Transverse colon (tissue), 4 donors: ENCODE measurements at regions not wholly inside any gene's neighbourhood (a gene's known extent, or its start where the extent isn't known, plus 50 kb on each side); places are given as distances from the start of the nearest gene placed in this dataset.
"Not testable (repeated sequence)": the region's sequence is repeated elsewhere in the genome, so short reads cannot be mapped to it uniquely, and the experiment has no call there.

Experiments
- DNase-seq: peaks from one replicate; pipeline ENCODE4 v3.0.0-alpha.2; 2019
- H3K27ac ChIP-seq, 4 donors: fragments of 200-600 bp; sonication (generic); 2 replicates each; pipeline ENCODE4 v1.5.1; 2016 to 2018; ENCODE audit warnings: inconsistent platforms in 4 of 4
- H3K27me3 ChIP-seq: fragments of 200-600 bp; sonication (generic); 2 replicates; pipeline ENCODE4 v1.5.1; 2017; ENCODE audit warnings: inconsistent platforms
- H3K36me3 ChIP-seq, 4 donors: fragments of 200-600 bp; sonication (generic); 2 replicates each; pipeline ENCODE4 v1.5.1; 2017 to 2019; ENCODE audit warnings: inconsistent platforms in 4 of 4
- H3K4me1 ChIP-seq, 4 donors: fragments of 200-600 bp; sonication (generic); 2 replicates each; pipeline ENCODE4 v1.5.1; 2017 to 2020; ENCODE audit warnings: inconsistent platforms in 4 of 4
- H3K4me3 ChIP-seq, 4 donors: fragments of 200-600 bp; sonication (generic); 1 replicate in 1 of 4; 2 replicates in 3 of 4; pipeline versions ENCODE4 v1.5.1 to v1.6.1; 2017 to 2019; ENCODE audit warnings: inconsistent platforms in 4 of 4
- H3K9me3 ChIP-seq, 2 donors: fragments of 200-600 bp; sonication (generic); 2 replicates each; pipeline ENCODE4 v1.5.1; 2017 to 2019; ENCODE audit warnings: inconsistent platforms in 2 of 2
- CTCF ChIP-seq, 5 experiments: fragments of 200-600 bp in 3 of 5; fragments of 450-650 bp in 2 of 5; sonication (generic) in 3 of 5; IDR thresholded peaks; 1 replicate in 2 of 5; 2 replicates in 3 of 5; pipeline ENCODE4 v1.5.1; 2016 to 2017; ENCODE audit warnings: antibody characterized with exemption in 5 of 5, inconsistent platforms in 3 of 5, mild to moderate bottlenecking in 2 of 5, moderate library complexity in 1 of 5
- EP300 ChIP-seq: sonication (generic); formaldehyde crosslinking; IDR thresholded peaks from one replicate; pipeline ENCODE4 v1.6.1; 2017; ENCODE audit warnings: antibody characterized with exemption, low read depth
- POLR2A ChIP-seq: fragments of 450-650 bp; IDR thresholded peaks from one replicate; pipeline ENCODE4 v1.6.1; 2016; ENCODE audit warnings: antibody characterized with exemption, mild to moderate bottlenecking, moderate library complexity
- POLR2AphosphoS5 ChIP-seq, 3 donors: sonication (generic); formaldehyde crosslinking; IDR thresholded peaks; one replicate each; pipeline ENCODE4 v1.6.1; 2016; ENCODE audit warnings: antibody characterized with exemption in 3 of 3
- WGBS, 2 donors: methylation state at CpG; one replicate each; pipeline ENCODE4 v1.1.5; 2018; ENCODE audit warnings: low coverage in 1 of 2; 5-methylcytosine and 5-hydroxymethylcytosine counted together
- in situ Hi-C, 4 donors: fragments of 200-750 bp; cut with MboI; loops; one replicate each; pipeline versions ENCODE4 v1.15.0 to v1.15.1; 2017; ENCODE audit warnings: low sequenced_read_pairs in 3 of 4, low pct_ligation_motif_present in 1 of 4, low pct_unique_long_range_greater_than_20kb in 1 of 4
- intact Hi-C: fragments of 100-400 bp; cut with DNase I; formaldehyde crosslinking; loops from one replicate; pipeline ENCODE4 v1.15.1; 2023; ENCODE audit warnings: low total_unique reads

DNA sequence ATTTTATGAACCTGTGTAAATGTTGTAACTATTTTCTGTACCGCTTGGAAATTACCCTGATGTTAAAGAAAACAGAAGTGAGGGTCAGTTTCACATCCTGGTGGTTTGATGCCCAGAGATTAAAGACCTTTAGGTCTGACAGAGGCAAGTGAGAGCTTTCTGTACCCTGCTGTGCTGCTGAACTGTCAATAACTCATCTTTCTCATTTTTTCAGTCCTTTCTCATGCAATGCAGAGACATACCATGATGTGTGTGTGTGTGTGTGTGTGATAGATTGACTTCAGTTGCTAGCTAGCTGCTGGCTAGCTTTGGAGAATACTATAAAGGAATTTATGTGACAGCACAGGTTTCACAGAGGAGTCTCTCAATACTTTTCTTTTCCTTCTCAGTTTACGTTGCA lies 2025.6 kb upstream of the LRRTM1 start:
- Histone ChIP-seq H3K4me1 (no peaks in the 10 kb centered on the region), H3K27me3 (no peaks in the 10 kb centered on the region), H3K27ac (no peak overlapping the region), H3K9me3 (no peaks in the 10 kb centered on the region), H3K36me3 (no peaks in the 10 kb centered on the region), H3K4me3 (no peak overlapping the region)
- intact Hi-C loops (no loop called here), in situ Hi-C loops (no loop called here)
- 59 to 63% methylated on average over 2 of the region's 2 CpGs for WGBS, 2 donors
- TF ChIP-seq CTCF (IDR thresholded peaks at IDR 0.05) (no peak), POLR2AphosphoS5 (IDR thresholded peaks at IDR 0.05) (no peak), EP300 (no peak), POLR2A (no peak)
- DNase-seq: no peak

DNA sequence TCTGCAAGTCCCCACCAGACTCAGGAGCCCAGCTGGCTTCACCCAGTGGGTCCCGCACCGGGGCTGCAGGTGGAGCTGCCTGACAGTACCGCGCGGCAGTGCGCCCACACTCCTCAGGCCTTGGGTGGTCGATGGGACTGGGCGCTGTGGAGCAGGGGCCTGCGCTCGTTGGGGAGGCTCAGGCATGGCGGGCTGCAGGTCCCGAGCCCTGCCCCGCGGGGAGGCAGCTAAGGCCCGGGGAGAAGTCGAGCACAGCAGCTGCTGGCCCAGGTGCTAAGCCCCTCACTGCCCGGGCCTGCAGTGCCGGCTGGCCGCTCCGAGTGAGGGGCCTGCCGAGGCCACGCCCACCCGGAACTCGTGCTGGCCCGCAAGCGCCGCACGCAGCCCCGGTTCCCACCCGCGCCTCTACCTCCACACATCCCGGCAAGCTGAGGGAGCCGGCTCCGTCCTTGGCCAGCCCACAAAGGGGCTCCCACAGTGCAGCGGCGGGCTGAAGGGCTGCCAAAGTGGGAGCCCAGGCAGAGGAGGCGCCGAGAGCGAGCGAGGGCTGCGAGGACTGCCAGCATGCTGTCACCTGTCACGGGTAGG lies 2021.7 kb upstream of the LRRTM1 start:
- WGBS, 2 donors: 96% methylated on average over 32 of the region's 42 CpGs; no CpG with 5 or more reads in 1 of the 2 donors
- H3K36me3 ChIP-seq, H3K9me3 ChIP-seq, intact Hi-C loops, H3K4me3 ChIP-seq, in situ Hi-C loops, H3K27me3 ChIP-seq, H3K4me1 ChIP-seq, DNase-seq, H3K27ac ChIP-seq: not testable (repeated sequence)

GRCh38 chr2:82320296-82320695 lies 2015.7 kb upstream of the LRRTM1 start:
- no peak for TF ChIP-seq POLR2AphosphoS5 (IDR thresholded peaks at IDR 0.05)
- TF ChIP-seq CTCF (IDR thresholded peaks at IDR 0.05): no peak
- no peak for TF ChIP-seq EP300
- no peak for TF ChIP-seq POLR2A
- DNase-seq: no peak
- Histone ChIP-seq H3K9me3 (no peaks in the 10 kb centered on the region), H3K27ac (no peak overlapping the region), H3K4me3 (no peak overlapping the region), H3K27me3 (no peaks in the 10 kb centered on the region), H3K4me1 (peaks cover 0 to 6% (median 3%) of the 10 kb centered on the region in 4 donors), H3K36me3 (no peaks in the 10 kb centered on the region)
- in situ Hi-C loops (no loop called here), intact Hi-C loops (no loop called here)
- WGBS, 2 donors: 68 to 75% methylated on average over 3 of the region's 3 CpGs

- H3K36me3 ChIP-seq: no peaks in the 10 kb centered on the region
- 23 to 25% methylated on average over 4 of the region's 4 CpGs for WGBS, 2 donors
- intact Hi-C loops: no loop called here
- H3K4me1 ChIP-seq: peaks cover 0 to 6% (median 3%) of the 10 kb centered on the region in 4 donors
- no peak for TF ChIP-seq CTCF (IDR thresholded peaks at IDR 0.05)
- no peak for TF ChIP-seq POLR2A
- TF ChIP-seq POLR2AphosphoS5 (IDR thresholded peaks at IDR 0.05): no peak
- no peak for TF ChIP-seq EP300
- no peak for DNase-seq
- in situ Hi-C loops: no loop called here
- H3K27me3 ChIP-seq: no peaks in the 10 kb centered on the region
- no peaks in the 10 kb centered on the region for H3K9me3 ChIP-seq
- H3K4me3 ChIP-seq: no peak overlapping the region
- no peak overlapping the region for H3K27ac ChIP-seq
Measured at GRCh38 chr2:82317012-82317411, 2012.5 kb upstream of the LRRTM1 start.

DNA sequence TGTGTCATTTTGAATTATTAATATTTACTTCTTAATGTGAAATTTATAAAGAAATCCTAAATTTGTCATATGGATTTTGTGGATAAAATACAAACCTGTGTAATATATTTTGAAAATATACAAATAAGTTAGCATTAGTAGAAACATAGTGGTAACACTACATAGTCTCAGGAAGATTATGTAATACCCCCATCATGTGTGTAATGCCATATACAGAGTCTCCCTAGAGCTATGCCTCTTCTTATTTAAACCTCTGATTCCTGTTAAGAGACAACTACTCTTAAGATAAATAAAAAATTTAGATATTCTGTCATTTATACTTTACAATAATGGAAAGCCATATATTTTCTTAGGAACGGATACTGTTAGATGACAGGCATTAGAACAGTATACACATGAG lies 2012.0 kb upstream of the LRRTM1 start:
- 25 to 27% methylated on average over 1 of the region's 1 CpG for WGBS, 2 donors
- TF ChIP-seq EP300: no peak
- no peak for TF ChIP-seq POLR2A
- TF ChIP-seq CTCF (IDR thresholded peaks at IDR 0.05): no peak
- no peak for TF ChIP-seq POLR2AphosphoS5 (IDR thresholded peaks at IDR 0.05)
- peaks cover 0 to 6% (median 3%) of the 10 kb centered on the region in 4 donors for H3K4me1 ChIP-seq
- H3K36me3 ChIP-seq: no peaks in the 10 kb centered on the region
- H3K9me3 ChIP-seq: no peaks in the 10 kb centered on the region
- H3K4me3 ChIP-seq: no peak overlapping the region
- intact Hi-C loops: no loop called here
- H3K27me3 ChIP-seq: no peaks in the 10 kb centered on the region
- no peak for DNase-seq
- H3K27ac ChIP-seq: no peak overlapping the region
- in situ Hi-C loops: no loop called here
